ENCODE measurements at regions not wholly inside any gene's neighbourhood (a gene's known extent, or its start where the extent isn't known, plus 50 kb on each side); places are given as distances from the start of the nearest gene placed in this dataset.
"Not testable (repeated sequence)": the region's sequence is repeated elsewhere in the genome, so short reads cannot be mapped to it uniquely, and the experiment has no call there.

GRCh38 chr5:162948677-162949076, 488.7 kb upstream of the CCNG1 start:
- Histone ChIP-seq H3K9me3 (no peaks in the 10 kb centered on the region), H3K36me3 (no peaks in the 10 kb centered on the region), H3K4me1 (no peaks in the 10 kb centered on the region), H3K4me3 (no peak overlapping the region), H3K27ac (no peak overlapping the region), H3K27me3 (no peaks in the 10 kb centered on the region)
- TF ChIP-seq CTCF (IDR thresholded peaks at IDR 0.05) (no peak), EP300 (IDR thresholded peaks at IDR 0.05) (no peak), POLR2A (IDR thresholded peaks at IDR 0.05) (no peak), POLR2AphosphoS5 (IDR thresholded peaks at IDR 0.05) (no peak)
- no peak for DNase-seq (ENCODE audit: low spot score in 2 of 2)
- WGBS: 70% methylated on average over 4 of the region's 4 CpGs

- 82% methylated on average over 1 of the region's 1 CpG for WGBS
- H3K4me1 ChIP-seq: no peaks in the 10 kb centered on the region
- H3K9me3 ChIP-seq: peaks cover 4% of the 10 kb centered on the region
- no peak overlapping the region for H3K4me3 ChIP-seq
- TF ChIP-seq CTCF (IDR thresholded peaks at IDR 0.05): no peak
- no peak for TF ChIP-seq POLR2AphosphoS5 (IDR thresholded peaks at IDR 0.05)
- no peak for TF ChIP-seq EP300 (IDR thresholded peaks at IDR 0.05)
- TF ChIP-seq POLR2A (IDR thresholded peaks at IDR 0.05): no peak
- H3K27me3 ChIP-seq: no peaks in the 10 kb centered on the region
- H3K27ac ChIP-seq: no peak overlapping the region
- H3K36me3 ChIP-seq: no peaks in the 10 kb centered on the region
- no peak for DNase-seq (ENCODE audit: low spot score in 2 of 2)
These were observed 480.8 kb upstream of the CCNG1 start for GRCh38 chr5:162956570-162956969.

GRCh38 chr5:162964144-162964543, 473.3 kb upstream of the CCNG1 start:
- WGBS: 65% methylated on average over 4 of the region's 4 CpGs
- H3K27me3 ChIP-seq; H3K4me1 ChIP-seq; H3K4me3 ChIP-seq; H3K9me3 ChIP-seq; H3K36me3 ChIP-seq; H3K27ac ChIP-seq; DNase-seq (ENCODE audit: low spot score in 2 of 2): not testable (repeated sequence)

DNA sequence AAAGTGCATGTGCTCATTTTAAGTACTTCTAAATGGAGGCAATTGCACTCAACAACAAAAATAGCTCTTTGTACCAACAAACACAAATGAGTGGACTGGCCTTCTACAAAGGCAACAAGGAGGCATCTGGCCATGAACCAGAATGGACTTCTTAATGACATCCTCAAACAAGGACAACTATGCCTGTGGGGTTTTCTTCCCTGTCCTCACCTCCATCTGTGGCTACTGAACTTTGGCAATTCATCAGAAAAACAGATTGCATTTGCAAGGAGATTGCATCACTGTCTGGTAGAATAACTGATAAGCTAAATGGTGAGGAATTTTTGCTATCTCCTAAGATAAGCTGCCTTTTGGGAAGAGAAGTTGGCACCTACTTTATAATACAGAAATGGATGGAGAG, 447.3 kb upstream of the CCNG1 start:
- Histone ChIP-seq H3K27me3 (no peaks in the 10 kb centered on the region), H3K36me3 (no peaks in the 10 kb centered on the region), H3K4me1 (no peaks in the 10 kb centered on the region), H3K9me3 (no peaks in the 10 kb centered on the region), H3K27ac (no peak overlapping the region), H3K4me3 (no peak overlapping the region)
- DNase-seq (ENCODE audit: low spot score in 2 of 2): no peak
- TF ChIP-seq CTCF (IDR thresholded peaks at IDR 0.05) (no peak), POLR2AphosphoS5 (IDR thresholded peaks at IDR 0.05) (no peak), POLR2A (IDR thresholded peaks at IDR 0.05) (no peak), EP300 (IDR thresholded peaks at IDR 0.05) (no peak)

DNA sequence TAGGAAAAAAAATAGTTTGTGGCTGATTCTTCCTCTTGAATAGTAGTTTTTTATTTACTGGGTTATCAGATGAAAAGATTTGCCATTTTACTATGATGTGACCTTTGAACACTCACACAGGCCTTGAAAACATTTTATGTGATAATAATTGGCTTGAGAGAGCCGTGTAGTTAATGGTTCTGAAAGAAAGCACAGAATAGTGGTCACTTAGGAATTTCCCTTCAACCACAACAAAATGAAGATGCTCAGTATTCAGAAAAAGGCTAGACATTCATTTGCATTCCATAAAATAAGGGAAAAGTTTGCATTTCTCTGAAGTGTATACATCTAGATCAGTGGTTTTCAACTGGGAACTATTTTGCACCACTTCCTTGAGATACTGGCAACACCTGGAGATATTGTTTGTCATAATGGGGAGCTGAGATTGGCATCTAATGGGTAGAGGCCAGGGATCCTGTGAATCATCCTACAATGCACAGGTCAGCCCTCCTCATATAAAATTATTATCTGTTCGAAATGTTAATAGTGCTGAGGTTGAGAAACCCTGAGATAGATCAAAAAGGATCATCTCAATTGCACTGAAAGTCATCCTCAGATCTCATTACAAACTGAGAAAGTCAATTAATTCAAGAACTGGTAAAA, 446.4 kb upstream of the CCNG1 start:
- WGBS: 64% methylated on average over 2 of the region's 2 CpGs
- Histone ChIP-seq H3K36me3 (no peaks in the 10 kb centered on the region), H3K4me3 (no peak overlapping the region), H3K27me3 (no peaks in the 10 kb centered on the region), H3K27ac (no peak overlapping the region), H3K9me3 (no peaks in the 10 kb centered on the region), H3K4me1 (no peaks in the 10 kb centered on the region)
- no peak for DNase-seq (ENCODE audit: low spot score in 2 of 2)
- TF ChIP-seq POLR2AphosphoS5 (IDR thresholded peaks at IDR 0.05) (no peak), POLR2A (IDR thresholded peaks at IDR 0.05) (no peak), EP300 (IDR thresholded peaks at IDR 0.05) (no peak), CTCF (IDR thresholded peaks at IDR 0.05) (no peak)

DNA sequence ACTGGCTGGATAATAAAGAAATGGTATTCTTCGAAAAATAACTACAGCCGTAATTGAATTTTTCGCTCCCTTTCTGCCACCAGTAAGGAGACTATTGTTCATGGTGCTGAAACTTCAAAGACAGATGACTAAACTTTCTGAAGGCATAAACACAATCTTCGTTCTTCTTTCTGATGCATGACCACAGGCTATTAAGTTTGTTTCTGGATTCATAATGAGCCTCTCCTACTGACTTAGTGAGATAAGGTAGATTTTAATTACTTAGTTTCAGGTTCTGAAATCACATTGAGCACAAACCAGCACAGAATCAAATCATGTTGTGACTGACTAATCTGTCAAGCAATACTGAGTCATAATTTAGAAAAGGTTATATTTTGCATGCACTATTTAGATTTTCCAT, 441.8 kb upstream of the CCNG1 start:
- WGBS: 87% methylated on average over 4 of the region's 4 CpGs
- no peaks in the 10 kb centered on the region for H3K9me3 ChIP-seq
- H3K27ac ChIP-seq: no peak overlapping the region
- TF ChIP-seq POLR2AphosphoS5 (IDR thresholded peaks at IDR 0.05) (no peak), CTCF (IDR thresholded peaks at IDR 0.05) (no peak)
- no peak for DNase-seq (ENCODE audit: low spot score in 2 of 2)
- no peak overlapping the region for H3K4me3 ChIP-seq
- H3K4me1 ChIP-seq: no peaks in the 10 kb centered on the region
- no peaks in the 10 kb centered on the region for H3K27me3 ChIP-seq
- H3K36me3 ChIP-seq: no peaks in the 10 kb centered on the region
